ENCODE measurements at regions not wholly inside any gene's neighbourhood (a gene's known extent, or its start where the extent isn't known, plus 50 kb on each side); places are given as distances from the start of the nearest gene placed in this dataset.
"Not testable (repeated sequence)": the region's sequence is repeated elsewhere in the genome, so short reads cannot be mapped to it uniquely, and the experiment has no call there.

GRCh38 chr7:131625345-131625744 is 68.9 kb upstream of the PODXL start:
- not testable (repeated sequence) for TF ChIP-seq CTCF (conservative IDR thresholded peaks at IDR 0.05 in 1 of 2, IDR thresholded peaks at IDR 0.05 in 1 of 2; ENCODE audit: extremely low read depth in 1 of 2, insufficient read depth in 1 of 2, low read depth in 1 of 2, low read length in 2 of 2); EZH2 (IDR thresholded peaks at IDR 0.05; ENCODE audit: borderline replicate concordance, low read length)
